ENCODE measurements at regions not wholly inside any gene's neighbourhood (a gene's known extent, or its start where the extent isn't known, plus 50 kb on each side); places are given as distances from the start of the nearest gene placed in this dataset.

GRCh38 chr3:22068619-22069018 is 317.6 kb upstream of the ZNF385D start:
- Mint-ChIP-seq H3K36me3 (ENCODE audit: low read depth) (no peaks in the 10 kb centered on the region), H3K9me3 (no peaks in the 10 kb centered on the region), H3K27ac (no peak overlapping the region), H3K27me3 (no peaks in the 10 kb centered on the region), H3K4me1 (ENCODE audit: low read depth) (no peaks in the 10 kb centered on the region), H3K4me3 (no peak overlapping the region)
- POLR2A ChIA-PET = no interaction called here
- no peak for TF ChIP-seq CTCF (IDR thresholded peaks at IDR 0.05)
- CTCF ChIA-PET = no interaction called here
- Histone ChIP-seq H3K27ac (ENCODE audit: low read depth in 1 of 2, low read length in 2 of 2) (no peak overlapping the region), H3K4me1 (ENCODE audit: insufficient read depth, low read length) (no peaks in the 10 kb centered on the region), H3K36me3 (ENCODE audit: insufficient read depth, low read length) (no peaks in the 10 kb centered on the region), H3K27me3 (ENCODE audit: control insufficient read depth in 1 of 2, insufficient read depth in 2 of 2, low read length in 2 of 2) (no peaks in the 10 kb centered on the region), H3K4me3 (ENCODE audit: low read length) (no peak overlapping the region), H3K9me3 (ENCODE audit: control insufficient read depth in 1 of 2, insufficient read depth in 1 of 2, low read length in 2 of 2) (peaks cover 0 to 3% of the 10 kb centered on the region in 2 experiments)
- no peak for ATAC-seq (ENCODE audit: poor library complexity)
- intact Hi-C loops (cut with DNase I, micrococcal nuclease) = no loop called here
- no peak for DNase-seq

GRCh38 chr3:22088204-22088603 is 337.2 kb upstream of the ZNF385D start:
- no peak overlapping the region for H3K4me3 ChIP-seq (ENCODE audit: low read length)
- ATAC-seq (ENCODE audit: poor library complexity) (no peak), DNase-seq (no peak)
- no peaks in the 10 kb centered on the region for H3K9me3 ChIP-seq (ENCODE audit: control insufficient read depth in 1 of 2, insufficient read depth in 1 of 2, low read length in 2 of 2)
- H3K36me3 ChIP-seq (ENCODE audit: insufficient read depth, low read length) = no peaks in the 10 kb centered on the region
- no peaks in the 10 kb centered on the region for H3K4me1 ChIP-seq (ENCODE audit: insufficient read depth, low read length)
- intact Hi-C loops (cut with DNase I, micrococcal nuclease) = no loop called here
- Mint-ChIP-seq H3K27ac (no peak overlapping the region), H3K27me3 (no peaks in the 10 kb centered on the region), H3K4me1 (ENCODE audit: low read depth) (no peaks in the 10 kb centered on the region), H3K36me3 (ENCODE audit: low read depth) (no peaks in the 10 kb centered on the region), H3K9me3 (peaks cover 3% of the 10 kb centered on the region), H3K4me3 (no peak overlapping the region)
- no peak for TF ChIP-seq CTCF (IDR thresholded peaks at IDR 0.05)
- POLR2A ChIA-PET = no interaction called here
- no peak overlapping the region for H3K27ac ChIP-seq (ENCODE audit: low read depth in 1 of 2, low read length in 2 of 2)
- CTCF ChIA-PET = no interaction called here
- no peaks in the 10 kb centered on the region for H3K27me3 ChIP-seq (ENCODE audit: control insufficient read depth in 1 of 2, insufficient read depth in 2 of 2, low read length in 2 of 2)

GRCh38 chr3:22089284-22089683 is 338.3 kb upstream of the ZNF385D start:
- intact Hi-C loops (cut with DNase I, micrococcal nuclease) = no loop called here
- H3K27ac Mint-ChIP-seq = no peak overlapping the region

More at GRCh38 chr3:22089284-22089683, 338.3 kb upstream of the ZNF385D start:
- no peaks in the 10 kb centered on the region for H3K4me1 Mint-ChIP-seq (ENCODE audit: low read depth)
- Histone ChIP-seq H3K27ac (ENCODE audit: low read depth in 1 of 2, low read length in 2 of 2) (no peak overlapping the region), H3K27me3 (ENCODE audit: control insufficient read depth in 1 of 2, insufficient read depth in 2 of 2, low read length in 2 of 2) (no peaks in the 10 kb centered on the region), H3K9me3 (ENCODE audit: control insufficient read depth in 1 of 2, insufficient read depth in 1 of 2, low read length in 2 of 2) (no peaks in the 10 kb centered on the region), H3K4me1 (ENCODE audit: insufficient read depth, low read length) (no peaks in the 10 kb centered on the region), H3K36me3 (ENCODE audit: insufficient read depth, low read length) (no peaks in the 10 kb centered on the region), H3K4me3 (ENCODE audit: low read length) (no peak overlapping the region)
- H3K27me3 Mint-ChIP-seq = no peaks in the 10 kb centered on the region
- ATAC-seq (ENCODE audit: poor library complexity) (no peak), DNase-seq (peak in 1 of 14 experiments; percentile 0)
- ChIA-PET POLR2A (no interaction called here), CTCF (no interaction called here)
- TF ChIP-seq CTCF (IDR thresholded peaks at IDR 0.05) = no peak
- no peaks in the 10 kb centered on the region for H3K36me3 Mint-ChIP-seq (ENCODE audit: low read depth)
- H3K9me3 Mint-ChIP-seq = peaks cover 3% of the 10 kb centered on the region
- no peak overlapping the region for H3K4me3 Mint-ChIP-seq

All from CD4-positive, alpha-beta T cell (primary cell).